PC-3 (cell line): ENCODE measurements at regions not wholly inside any gene's neighbourhood (a gene's known extent, or its start where the extent isn't known, plus 50 kb on each side); places are given as distances from the start of the nearest gene placed in this dataset.

Source experiments
- ATAC-seq: fragments of 200-7000 bp; cut with Tn5 transposase; 2 replicates; pipeline ENCODE4 v1.9.1; 2020; ENCODE audit warnings: mild to moderate bottlenecking, moderate library complexity
- BruUV-seq: library from RNA; stranded (reverse); fragments of 400-500 nt; replicated peaks from 2 replicates; lab custom pipeline; 2021; lab: Mats Ljungman, UMichigan
- CTCF ChIA-PET: fragments of 300-600 bp; sonication (Branson Sonifier 250); formaldehyde crosslinking; loops from one replicate; lab custom pipeline; 2022; ENCODE audit warnings: antibody characterized with exemption; lab: Charles Lee
- POLR2A ChIA-PET: fragments of 300-600 bp; sonication (Branson Sonifier 250); formaldehyde crosslinking; loops from one replicate; lab custom pipeline; 2022; ENCODE audit warnings: antibody characterized with exemption; ENCODE audit not compliant: unreplicated experiment; lab: Charles Lee
- DNase-seq: peaks from one replicate; pipeline ENCODE4 v3.0.0-alpha.2; 2015
- H2AFZ ChIP-seq: fragments of 300-600 bp; sonication (generic); 2 replicates; pipeline ENCODE4 v1.6.0; 2016; ENCODE audit warnings: antibody characterized with exemption, low read length
- H3F3A ChIP-seq: fragments of 300-600 bp; sonication (generic); one replicate; pipeline ENCODE4 v1.6.0; 2017; ENCODE audit warnings: antibody characterized with exemption, low read length, control low read depth, mild to moderate bottlenecking; ENCODE audit not compliant: unreplicated experiment
- H3K27ac ChIP-seq: fragments of 300-600 bp; sonication (generic); 2 replicates; pipeline ENCODE4 v1.5.1; 2016; ENCODE audit warnings: mild to moderate bottlenecking, low read length
- H3K27me3 ChIP-seq: fragments of 300-600 bp; sonication (generic); 2 replicates; pipeline ENCODE4 v1.6.1; 2016; ENCODE audit warnings: low read length, mixed read lengths
- H3K36me3 ChIP-seq: fragments of 300-600 bp; sonication (generic); 2 replicates; pipeline ENCODE4 v1.6.1; 2016; ENCODE audit warnings: low read depth, mixed run types, low read length, mixed read lengths
- H3K4me1 ChIP-seq: fragments of 300-600 bp; sonication (generic); 2 replicates; pipeline ENCODE4 v1.5.1; 2016; ENCODE audit warnings: low read length; ENCODE audit not compliant: insufficient read depth
- H3K4me2 ChIP-seq: fragments of 300-600 bp; sonication (generic); 2 replicates; pipeline ENCODE4 v1.6.0; 2016; ENCODE audit warnings: low read length
- H3K4me3 ChIP-seq: fragments of 300-600 bp; sonication (generic); 2 replicates; pipeline ENCODE4 v1.5.1; 2016; ENCODE audit warnings: mild to moderate bottlenecking, low read length, mixed read lengths
- H3K79me2 ChIP-seq: fragments of 300-600 bp; sonication (generic); 2 replicates; pipeline ENCODE4 v1.6.1; 2017; ENCODE audit warnings: low read length, mixed read lengths
- H3K9ac ChIP-seq: fragments of 300-600 bp; sonication (generic); 2 replicates; pipeline ENCODE4 v1.6.0; 2016; ENCODE audit warnings: mild to moderate bottlenecking, low read length
- H3K9me2 ChIP-seq: fragments of 300-600 bp; sonication (generic); replicated peaks from 2 replicates; pipeline ENCODE4 v1.6.1; 2016; ENCODE audit warnings: mixed run types, low read length, mixed read lengths
- H3K9me3 ChIP-seq: fragments of 300-600 bp; sonication (generic); 2 replicates; pipeline ENCODE4 v1.6.1; 2016; ENCODE audit warnings: low read length, mixed read lengths
- H4K20me1 ChIP-seq: fragments of 300-600 bp; sonication (generic); 2 replicates; pipeline ENCODE4 v1.6.1; 2016; ENCODE audit warnings: low read length, mixed read lengths
- EZH2 ChIP-seq: fragments of 300-600 bp; sonication (generic); IDR thresholded peaks from one replicate; pipeline ENCODE4 v1.6.1; 2017; ENCODE audit warnings: antibody characterized with exemption, mild to moderate bottlenecking, low read length; ENCODE audit not compliant: unreplicated experiment
- EZH2phosphoT487 ChIP-seq: fragments of 300-600 bp; sonication (generic); IDR thresholded peaks from 2 replicates; pipeline ENCODE4 v1.6.1; 2018; ENCODE audit warnings: mild to moderate bottlenecking, antibody characterized with exemption, low read length, borderline replicate concordance
- intact Hi-C: fragments of 100-400 bp; cut with micrococcal nuclease; formaldehyde crosslinking; loops from 2 replicates; pipeline ENCODE4 v1.9.0; 2023
- TF ChIP-seq, protein P1 (sequence below): fragments of 300-600 bp; sonication (generic); conservative IDR thresholded peaks from 2 replicates; pipeline ENCODE4 v1.5.1; 2017; ENCODE audit warnings: antibody characterized with exemption, low read depth, mild to moderate bottlenecking, low read length

- Histone ChIP-seq H4K20me1 (no peaks in the 10 kb centered on the region), H3K9me2 (no peaks in the 10 kb centered on the region), H3K4me3 (no peak overlapping the region), H3K79me2 (no peaks in the 10 kb centered on the region), H2AFZ (no peak overlapping the region), H3K9me3 (no peaks in the 10 kb centered on the region), H3K4me1 (no peaks in the 10 kb centered on the region), H3K4me2 (no peak overlapping the region), H3K27ac (no peak overlapping the region), H3K9ac (no peak overlapping the region), H3K27me3 (peaks cover 77% of the 10 kb centered on the region), H3F3A (no peaks in the 10 kb centered on the region), H3K36me3 (no peaks in the 10 kb centered on the region)
- TF ChIP-seq, protein P1, sequence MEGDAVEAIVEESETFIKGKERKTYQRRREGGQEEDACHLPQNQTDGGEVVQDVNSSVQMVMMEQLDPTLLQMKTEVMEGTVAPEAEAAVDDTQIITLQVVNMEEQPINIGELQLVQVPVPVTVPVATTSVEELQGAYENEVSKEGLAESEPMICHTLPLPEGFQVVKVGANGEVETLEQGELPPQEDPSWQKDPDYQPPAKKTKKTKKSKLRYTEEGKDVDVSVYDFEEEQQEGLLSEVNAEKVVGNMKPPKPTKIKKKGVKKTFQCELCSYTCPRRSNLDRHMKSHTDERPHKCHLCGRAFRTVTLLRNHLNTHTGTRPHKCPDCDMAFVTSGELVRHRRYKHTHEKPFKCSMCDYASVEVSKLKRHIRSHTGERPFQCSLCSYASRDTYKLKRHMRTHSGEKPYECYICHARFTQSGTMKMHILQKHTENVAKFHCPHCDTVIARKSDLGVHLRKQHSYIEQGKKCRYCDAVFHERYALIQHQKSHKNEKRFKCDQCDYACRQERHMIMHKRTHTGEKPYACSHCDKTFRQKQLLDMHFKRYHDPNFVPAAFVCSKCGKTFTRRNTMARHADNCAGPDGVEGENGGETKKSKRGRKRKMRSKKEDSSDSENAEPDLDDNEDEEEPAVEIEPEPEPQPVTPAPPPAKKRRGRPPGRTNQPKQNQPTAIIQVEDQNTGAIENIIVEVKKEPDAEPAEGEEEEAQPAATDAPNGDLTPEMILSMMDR = no peak
- no peak for TF ChIP-seq EZH2
- no peak for TF ChIP-seq EZH2phosphoT487
- ATAC-seq (no peak), DNase-seq (no peak)
- ChIA-PET POLR2A (no interaction called here), CTCF (no interaction called here)
- no TSS peak for BruUV-seq
- intact Hi-C loops = no loop called here
Observed at GRCh38 chr10:121081306-121081705, 230.1 kb downstream of the WDR11 start.

- Histone ChIP-seq H3K79me2 (no peaks in the 10 kb centered on the region), H3K9ac (no peak overlapping the region), H2AFZ (no peak overlapping the region), H4K20me1 (no peaks in the 10 kb centered on the region), H3F3A (no peaks in the 10 kb centered on the region), H3K9me2 (no peaks in the 10 kb centered on the region), H3K4me3 (no peak overlapping the region), H3K27me3 (peaks cover 65% of the 10 kb centered on the region), H3K4me2 (no peak overlapping the region), H3K27ac (no peak overlapping the region), H3K36me3 (no peaks in the 10 kb centered on the region), H3K4me1 (no peaks in the 10 kb centered on the region), H3K9me3 (no peaks in the 10 kb centered on the region)
- CTCF ChIA-PET = no interaction called here
- ATAC-seq (no peak), DNase-seq (no peak)
- POLR2A ChIA-PET = no interaction called here
- intact Hi-C loops = no loop called here
- TF ChIP-seq EZH2phosphoT487 = no peak
- TF ChIP-seq, protein P1 = no peak
- no peak for TF ChIP-seq EZH2
- no TSS peak for BruUV-seq
Observed at GRCh38 chr10:121082984-121083383, 231.8 kb downstream of the WDR11 start.

- no peak overlapping the region for H3K27ac ChIP-seq
- no peak overlapping the region for H2AFZ ChIP-seq
- no peaks in the 10 kb centered on the region for H3F3A ChIP-seq
- ChIA-PET CTCF (no interaction called here), POLR2A (no interaction called here)
- H3K4me1 ChIP-seq = no peaks in the 10 kb centered on the region
- H3K79me2 ChIP-seq = no peaks in the 10 kb centered on the region
- BruUV-seq = no TSS peak
- ATAC-seq (no peak), DNase-seq (no peak)
- no peaks in the 10 kb centered on the region for H4K20me1 ChIP-seq
- no peak overlapping the region for H3K4me2 ChIP-seq
- peaks cover 56% of the 10 kb centered on the region for H3K27me3 ChIP-seq
- H3K9me3 ChIP-seq = no peaks in the 10 kb centered on the region
- TF ChIP-seq, protein P1 = no peak
- TF ChIP-seq EZH2phosphoT487 (no peak), EZH2 (no peak)
- H3K9me2 ChIP-seq = no peaks in the 10 kb centered on the region
- H3K4me3 ChIP-seq = no peak overlapping the region
- intact Hi-C loops = no loop called here
- no peaks in the 10 kb centered on the region for H3K36me3 ChIP-seq
- no peak overlapping the region for H3K9ac ChIP-seq
Observed at GRCh38 chr10:121084016-121084674, 233.0 kb downstream of the WDR11 start.
